ENCODE measurements at regions not wholly inside any gene's neighbourhood (a gene's known extent, or its start where the extent isn't known, plus 50 kb on each side); places are given as distances from the start of the nearest gene placed in this dataset.

GRCh38 chr15:88378188-88378637 lies 89.0 kb downstream of the MRPL46 start:
- no peak for DNase-seq

- DNase-seq = no peak
Observed at GRCh38 chr15:88377509-88377908, 89.7 kb downstream of the MRPL46 start.

- no peak for DNase-seq
Observed at GRCh38 chr15:88376574-88377174, 90.5 kb downstream of the MRPL46 start.

- DNase-seq = no peak
Observed at GRCh38 chr15:88375234-88375927, 91.8 kb downstream of the MRPL46 start.

- no peak for DNase-seq
Observed at GRCh38 chr15:88365124-88365523, 102.1 kb downstream of the MRPL46 start.

- no peak for DNase-seq
Observed at GRCh38 chr15:88348579-88349230, 92.2 kb upstream of the NTRK3 start.

- no peak for DNase-seq
Observed at GRCh38 chr15:88345962-88346361, 89.4 kb upstream of the NTRK3 start.

GRCh38 chr15:88344786-88345185 lies 88.2 kb upstream of the NTRK3 start:
- no peak for DNase-seq

- no peak for DNase-seq
Observed at GRCh38 chr15:88342666-88343065, 86.1 kb upstream of the NTRK3 start.

GRCh38 chr15:88341653-88342052 lies 85.1 kb upstream of the NTRK3 start:
- no peak for DNase-seq

GRCh38 chr15:88341006-88341405 lies 84.5 kb upstream of the NTRK3 start:
- DNase-seq = no peak

GRCh38 chr15:88337993-88338392 lies 81.5 kb upstream of the NTRK3 start:
- no peak for DNase-seq

GRCh38 chr15:88335074-88335473 lies 78.5 kb upstream of the NTRK3 start:
- DNase-seq = no peak

GRCh38 chr15:88334436-88334835 lies 77.9 kb upstream of the NTRK3 start:
- no peak for DNase-seq

GRCh38 chr15:88331291-88331690 lies 74.8 kb upstream of the NTRK3 start:
- DNase-seq = peak; percentile 51

GRCh38 chr15:88326924-88327323 lies 70.4 kb upstream of the NTRK3 start:
- no peak for DNase-seq

GRCh38 chr15:88324741-88325065 lies 68.2 kb upstream of the NTRK3 start:
- DNase-seq = no peak

- no peak for DNase-seq
Observed at GRCh38 chr15:88323976-88324740, 67.6 kb upstream of the NTRK3 start.

GRCh38 chr15:88323468-88323867 lies 66.9 kb upstream of the NTRK3 start:
- DNase-seq = no peak

- no peak for DNase-seq
Observed at GRCh38 chr15:88322461-88322860, 65.9 kb upstream of the NTRK3 start.

GRCh38 chr15:88321271-88321670 lies 64.7 kb upstream of the NTRK3 start:
- no peak for DNase-seq

GRCh38 chr15:88316586-88316985 lies 60.0 kb upstream of the NTRK3 start:
- no peak for DNase-seq

- no peak for DNase-seq
Observed at GRCh38 chr15:88315221-88315878, 58.8 kb upstream of the NTRK3 start.

All from hematopoietic multipotent progenitor cell treated with erythropoietin and hydrocortisone succinate and interleukin-3 and kit ligand, for 8 days (in vitro differentiated cells).